ENCODE measurements at regions not wholly inside any gene's neighbourhood (a gene's known extent, or its start where the extent isn't known, plus 50 kb on each side); places are given as distances from the start of the nearest gene placed in this dataset.

DNA sequence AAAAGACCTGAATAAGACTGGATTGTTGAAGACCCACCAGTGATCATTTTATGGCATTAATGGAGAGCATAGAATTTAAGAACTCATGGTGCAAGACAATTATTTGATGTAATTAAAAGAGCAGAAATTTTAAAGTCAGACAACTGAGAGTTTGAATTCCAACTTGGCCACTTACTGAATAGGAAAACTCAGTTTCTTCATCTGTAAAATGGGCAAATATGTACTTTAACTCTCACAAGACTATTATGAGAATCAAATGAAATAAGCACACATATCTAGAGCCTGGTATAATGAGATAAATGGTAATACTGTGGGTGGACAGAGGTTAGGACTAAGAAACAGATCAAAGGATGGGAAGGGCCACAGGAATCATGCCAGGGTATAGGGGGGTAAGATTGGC lies 88.0 kb downstream of the SOX9 start:
- no peak for DNase-seq (ENCODE audit: low spot score)

DNA sequence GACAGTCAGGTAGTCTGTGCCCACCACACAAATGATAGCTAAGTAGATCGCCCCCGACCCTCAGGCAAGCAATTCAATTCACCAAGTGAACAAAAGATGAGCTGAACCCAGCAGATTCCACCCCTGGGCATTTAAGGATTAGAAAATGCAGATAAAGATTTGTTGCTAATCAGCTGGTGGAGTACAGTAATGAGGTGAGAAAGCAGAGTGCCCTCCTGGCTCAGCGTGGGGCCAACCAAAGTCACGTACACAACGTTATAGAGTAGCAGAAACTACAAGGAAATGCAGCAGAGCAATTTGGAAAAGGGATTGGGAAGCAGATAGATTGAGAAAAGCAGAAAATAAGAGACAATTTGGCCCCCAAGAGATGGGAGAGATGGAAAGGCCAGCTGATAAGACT lies 91.2 kb downstream of the SOX9 start:
- DNase-seq (ENCODE audit: low spot score): no peak

DNA sequence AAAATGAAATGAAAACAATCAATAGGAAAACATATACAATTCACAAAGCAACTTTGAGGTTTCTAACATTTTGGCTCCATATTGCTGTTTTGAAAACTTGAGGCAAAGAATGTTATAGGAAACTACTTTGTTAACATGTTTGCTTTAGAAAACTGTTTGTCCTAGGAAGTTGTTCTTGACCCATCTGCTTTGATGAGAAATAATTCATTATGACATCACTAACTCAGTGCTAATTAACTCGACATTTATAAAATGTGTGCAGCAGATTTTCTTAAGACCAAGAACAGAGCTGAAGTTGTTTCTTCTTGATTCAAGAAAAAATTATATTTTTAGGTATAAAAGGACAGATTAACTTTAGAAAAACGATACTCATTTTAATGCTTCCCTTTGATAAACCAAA lies 94.7 kb downstream of the SOX9 start:
- no peak for DNase-seq (ENCODE audit: low spot score)

DNA sequence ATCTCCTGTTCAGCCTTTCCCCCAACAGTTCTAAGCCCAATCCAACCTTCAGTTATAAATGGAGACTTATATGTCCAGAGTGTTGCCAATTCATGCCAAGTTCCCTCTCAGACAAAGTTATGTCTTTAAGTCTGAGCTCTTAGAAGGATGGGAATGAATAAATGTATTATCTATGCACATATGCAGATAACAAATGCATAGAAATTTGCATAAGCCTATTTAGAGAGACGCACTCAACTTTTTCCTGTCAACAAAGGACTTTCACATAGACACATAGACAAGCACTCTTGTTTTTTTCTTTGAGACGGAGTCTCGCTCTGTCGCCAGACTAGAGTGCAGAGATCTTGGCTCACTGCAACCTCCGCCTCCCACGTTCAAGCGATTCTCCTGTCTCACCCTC lies 95.1 kb downstream of the SOX9 start:
- DNase-seq (ENCODE audit: low spot score): no peak

DNA sequence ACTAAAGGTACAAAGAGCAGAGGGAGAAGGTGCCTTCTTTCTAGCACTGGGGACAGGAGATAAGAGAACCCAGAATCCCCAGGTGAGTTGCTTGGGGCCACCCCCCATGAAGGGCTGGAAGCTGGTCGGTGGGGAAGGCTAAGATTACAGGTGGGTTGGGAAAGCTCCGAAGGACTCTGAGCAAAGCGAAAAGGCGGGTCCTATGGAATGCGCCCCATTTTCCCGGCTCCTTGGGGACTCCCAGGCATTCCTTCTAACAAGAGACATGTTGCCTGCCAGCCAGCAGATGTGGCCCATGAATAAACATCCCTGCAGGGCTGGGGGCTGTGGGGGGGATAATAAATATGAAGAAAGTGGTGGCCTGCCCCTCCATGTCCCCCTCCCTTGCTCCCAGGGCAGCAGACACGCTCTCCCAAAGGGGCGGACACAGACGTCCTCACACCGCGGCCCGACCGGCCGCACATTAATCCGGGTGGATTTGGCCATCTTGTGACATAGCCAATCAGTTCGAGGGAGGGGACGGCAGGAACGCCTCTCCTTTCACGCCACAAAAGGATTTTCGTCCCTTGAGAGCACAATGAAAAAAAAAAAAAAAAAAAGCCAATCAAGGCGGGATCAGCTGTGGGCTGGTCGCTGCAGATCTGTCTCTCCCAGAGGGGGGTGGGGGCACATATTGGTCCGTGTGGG lies 98.5 kb downstream of the SOX9 start:
- no peak for DNase-seq (ENCODE audit: low spot score)

DNA sequence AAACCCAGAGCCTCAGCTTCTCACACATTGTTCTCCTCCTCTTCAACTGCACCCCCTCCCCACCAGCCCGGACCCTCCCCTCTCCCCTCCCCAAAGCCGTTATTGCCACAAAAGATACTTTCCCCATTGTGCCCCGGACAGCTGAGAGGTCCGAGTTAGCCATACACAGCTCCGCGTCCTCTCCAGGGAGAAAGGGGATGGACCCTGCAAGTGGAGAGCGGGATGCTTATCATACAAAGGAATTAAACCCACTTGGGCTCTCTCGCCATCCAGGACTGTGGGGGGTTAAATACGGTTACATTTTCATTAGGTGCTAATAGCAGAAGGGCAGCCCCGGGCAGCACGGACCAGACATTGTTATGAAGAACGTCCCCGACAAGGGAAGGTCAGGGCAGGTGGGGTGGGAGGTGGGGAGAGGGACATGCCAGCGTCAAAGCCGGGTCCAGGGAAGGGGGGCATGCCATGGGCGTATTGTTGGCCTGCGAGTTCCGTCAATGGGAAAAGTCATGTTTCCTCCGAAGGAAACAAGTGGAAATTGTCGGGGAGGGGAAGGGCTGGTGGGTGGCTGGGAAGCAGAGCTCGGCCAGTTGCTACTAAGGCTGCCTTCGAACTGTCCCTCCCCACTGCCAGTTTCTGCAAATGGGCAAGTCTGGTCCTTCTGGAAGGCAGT lies 99.1 kb downstream of the SOX9 start:
- DNase-seq (ENCODE audit: low spot score): no peak

DNA sequence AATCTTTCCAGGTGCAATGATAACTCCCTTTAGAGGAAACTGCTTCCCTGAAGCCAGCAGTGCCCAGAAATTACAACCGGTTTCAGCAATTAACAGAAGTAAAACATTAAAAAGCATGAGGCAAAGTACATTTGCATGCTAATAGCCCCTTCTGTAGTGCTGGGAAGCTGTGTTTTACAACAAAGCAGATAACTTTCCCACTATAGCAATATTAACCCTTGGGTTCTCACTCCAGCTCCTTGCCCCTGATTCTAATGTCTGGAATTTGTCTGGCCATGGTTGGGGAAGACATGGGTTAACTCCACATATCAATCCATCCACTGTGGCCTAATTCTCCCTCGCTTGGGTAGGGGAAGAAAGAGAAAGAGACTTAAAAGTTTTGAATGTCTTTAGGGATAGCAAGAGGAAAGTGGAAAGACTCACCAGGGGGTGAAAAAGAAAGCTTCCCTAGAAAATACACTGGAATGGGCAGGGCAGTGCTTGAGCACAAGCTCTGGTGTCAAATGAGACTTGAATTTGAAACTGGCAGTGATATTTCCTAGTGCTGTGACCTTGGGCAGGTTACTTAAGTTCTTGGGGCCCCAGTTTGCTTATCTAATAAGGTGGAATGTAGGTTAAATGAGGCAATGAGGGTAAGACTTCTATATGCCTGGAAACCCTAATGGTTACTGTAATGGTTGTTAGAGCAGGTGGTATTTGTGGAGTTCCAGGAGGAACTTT lies 102.0 kb downstream of the SOX9 start:
- DNase-seq (ENCODE audit: low spot score): no peak

DNA sequence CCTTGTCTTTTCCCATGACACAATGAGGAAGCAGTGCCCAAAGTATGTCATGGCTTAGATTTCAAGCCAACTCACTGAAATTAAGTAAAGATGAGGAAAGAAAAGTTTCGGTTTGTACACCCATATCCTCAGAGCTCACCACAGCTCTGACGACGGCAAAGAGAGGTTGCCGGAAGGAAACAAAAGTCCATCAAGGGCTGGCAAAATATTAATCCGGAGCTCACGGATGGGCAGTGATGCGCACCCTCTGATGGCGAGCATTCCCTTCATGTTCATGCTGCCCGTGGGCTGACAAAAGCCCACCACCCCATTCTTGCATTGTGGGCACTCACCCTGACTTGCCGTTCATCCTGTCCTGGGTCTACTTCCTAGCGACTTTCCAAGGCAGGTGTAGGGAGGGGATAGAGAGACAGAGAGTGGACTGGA lies 103.1 kb downstream of the SOX9 start:
- DNase-seq (ENCODE audit: low spot score): no peak

DNA sequence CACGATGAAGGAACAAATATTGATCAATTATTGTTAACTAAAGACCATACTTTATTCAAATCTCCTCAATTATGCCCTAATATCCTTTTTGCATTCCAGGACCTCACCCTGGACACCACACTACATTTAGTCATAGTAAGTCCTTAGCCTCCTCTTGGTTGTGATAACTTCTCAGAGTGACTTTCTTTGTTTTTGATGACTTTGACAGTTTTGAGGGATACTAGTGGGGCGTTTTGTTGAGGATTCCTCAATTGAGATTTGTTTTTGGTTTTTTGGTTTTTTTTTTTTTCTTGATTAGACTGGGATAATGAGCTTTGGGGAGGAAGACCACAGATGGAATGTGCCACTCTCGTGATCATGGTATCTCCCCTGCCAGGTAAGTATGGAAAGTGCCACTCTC lies 105.5 kb downstream of the SOX9 start:
- no peak for DNase-seq (ENCODE audit: low spot score)

DNA sequence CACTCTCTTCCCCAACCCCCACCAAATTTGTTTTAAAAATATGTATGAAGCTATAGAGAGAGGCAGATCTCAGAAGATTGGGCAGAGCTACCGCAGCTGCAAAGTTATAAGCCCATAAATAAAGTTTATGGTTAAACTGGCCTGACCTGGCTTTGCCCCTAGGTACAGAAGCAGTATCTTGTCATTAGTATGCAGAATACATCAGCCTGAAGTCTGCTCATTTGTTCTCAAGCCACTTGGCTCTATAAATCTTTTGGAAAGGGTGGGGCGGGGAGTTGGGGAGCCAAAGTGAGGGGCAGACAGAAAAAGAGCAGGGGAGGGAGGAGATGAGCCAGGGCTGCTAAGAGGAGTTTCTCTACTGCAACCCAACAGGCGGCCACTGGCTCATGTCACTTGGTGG lies 113.2 kb downstream of the SOX9 start:
- no peak for DNase-seq (ENCODE audit: low spot score)

DNA sequence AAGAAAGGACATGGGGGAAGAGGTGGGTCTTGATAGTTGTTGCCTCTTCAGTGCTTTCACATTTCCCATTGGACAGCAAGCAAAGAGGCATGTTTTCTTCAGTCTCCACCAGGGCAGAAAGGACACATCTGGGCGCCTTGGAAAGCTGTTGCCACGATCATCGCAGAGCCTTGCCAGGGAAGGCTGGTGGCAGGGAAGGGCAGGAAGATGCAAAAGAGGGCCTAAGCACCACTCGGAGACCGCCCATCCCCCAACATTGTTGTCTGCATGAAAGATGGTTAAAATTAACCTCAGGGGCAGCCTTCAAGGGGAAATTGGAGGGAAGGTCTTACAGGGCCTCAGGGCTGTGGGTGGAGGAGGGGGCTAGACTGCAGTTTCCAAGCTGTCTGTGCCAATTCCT lies 114.2 kb downstream of the SOX9 start:
- no peak for DNase-seq (ENCODE audit: low spot score)

DNA sequence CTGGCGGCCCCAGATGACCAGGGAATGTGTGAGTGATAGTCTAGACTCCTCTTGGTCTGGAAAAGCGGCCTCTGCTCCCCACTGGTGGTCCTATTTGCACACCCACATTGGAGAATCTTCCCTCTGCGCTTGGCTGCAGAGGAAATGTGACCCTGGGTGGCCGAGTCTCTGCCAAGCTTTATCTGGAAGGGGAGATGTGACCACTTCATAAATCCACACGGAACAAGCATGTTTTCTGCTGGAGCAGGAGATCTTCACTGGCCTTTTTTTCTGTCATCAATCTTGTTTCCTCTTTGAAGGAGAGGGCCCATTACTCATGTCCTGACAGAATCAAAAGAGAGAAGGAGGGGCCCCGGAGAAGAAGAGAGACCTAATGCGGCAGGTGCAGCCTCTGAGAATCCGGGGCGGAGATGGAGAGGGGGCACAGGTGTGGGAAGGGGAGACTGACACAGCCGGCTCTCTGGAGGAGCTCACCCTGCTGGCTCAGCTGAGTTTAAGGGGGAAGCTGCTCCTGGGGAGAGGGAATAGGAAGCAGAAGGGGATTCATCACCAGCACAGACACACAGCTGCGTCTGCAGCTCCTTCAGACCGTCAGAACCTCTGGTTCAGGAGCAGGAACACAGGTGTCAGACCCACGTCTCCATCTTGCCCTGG lies 116.3 kb downstream of the SOX9 start:
- DNase-seq (ENCODE audit: low spot score): no peak

DNA sequence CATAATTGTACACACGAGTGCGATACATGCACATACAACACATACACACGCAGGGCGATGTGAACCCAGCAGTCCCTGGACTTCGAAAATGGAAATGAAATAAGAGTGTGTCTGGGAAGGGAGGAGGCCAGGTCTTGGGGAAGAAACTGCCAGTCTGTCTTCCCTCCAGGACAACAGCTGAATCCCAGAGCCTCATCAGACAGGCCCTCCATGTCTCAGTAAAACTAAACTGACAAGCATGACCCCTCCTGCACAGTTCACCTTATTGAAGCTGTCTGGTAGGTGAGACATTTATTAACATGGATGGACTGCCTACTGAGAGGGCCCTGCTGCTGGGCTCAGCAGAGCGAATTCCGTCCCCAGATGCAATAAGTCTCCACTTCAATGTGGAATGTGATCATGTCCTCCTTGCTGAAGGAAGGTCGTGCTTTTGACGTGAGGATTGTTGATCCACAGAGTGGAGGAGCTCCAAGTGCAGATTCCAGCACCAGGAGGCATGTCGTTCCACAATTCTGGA lies 117.4 kb downstream of the SOX9 start:
- DNase-seq (ENCODE audit: low spot score): no peak

DNA sequence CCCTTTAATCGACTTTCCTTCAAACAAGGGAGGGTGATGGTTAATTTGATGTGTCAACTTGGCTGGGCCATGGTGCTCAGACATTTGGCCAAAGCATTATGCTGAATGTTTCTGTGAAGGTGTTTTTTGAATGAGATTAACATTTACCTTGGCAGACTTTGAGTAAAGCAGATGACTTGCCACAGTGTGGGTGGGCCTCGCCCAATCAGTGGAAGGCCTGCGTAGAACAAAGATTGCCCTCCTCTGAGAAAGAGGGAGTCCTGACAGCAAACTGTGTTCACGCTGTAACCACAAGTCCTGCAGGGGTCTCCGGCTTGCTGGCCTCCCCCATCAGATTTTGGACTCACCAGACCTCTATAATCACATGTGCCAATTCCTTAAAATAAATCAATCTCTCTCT lies 118.7 kb downstream of the SOX9 start:
- DNase-seq (ENCODE audit: low spot score): no peak

DNA sequence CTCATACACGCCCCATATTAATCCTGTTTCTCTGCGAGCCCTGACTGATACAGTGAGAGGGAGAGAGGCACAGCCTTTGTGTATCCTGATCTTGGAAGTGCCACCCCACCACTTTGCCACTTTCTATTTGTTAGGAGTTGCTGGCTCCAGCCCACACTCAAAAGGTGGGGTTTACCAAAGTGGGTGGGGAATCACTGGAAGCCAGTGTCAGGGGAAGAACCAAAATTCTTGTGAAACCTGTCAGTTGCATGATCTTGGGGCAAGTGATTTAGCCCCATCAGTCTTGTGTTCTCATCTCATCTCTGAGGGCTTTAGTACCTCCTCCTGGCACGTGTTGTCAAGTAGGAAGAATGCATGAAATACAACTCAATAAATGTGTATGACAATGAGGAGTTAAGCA lies 119.5 kb downstream of the SOX9 start:
- no peak for DNase-seq (ENCODE audit: low spot score)

DNA sequence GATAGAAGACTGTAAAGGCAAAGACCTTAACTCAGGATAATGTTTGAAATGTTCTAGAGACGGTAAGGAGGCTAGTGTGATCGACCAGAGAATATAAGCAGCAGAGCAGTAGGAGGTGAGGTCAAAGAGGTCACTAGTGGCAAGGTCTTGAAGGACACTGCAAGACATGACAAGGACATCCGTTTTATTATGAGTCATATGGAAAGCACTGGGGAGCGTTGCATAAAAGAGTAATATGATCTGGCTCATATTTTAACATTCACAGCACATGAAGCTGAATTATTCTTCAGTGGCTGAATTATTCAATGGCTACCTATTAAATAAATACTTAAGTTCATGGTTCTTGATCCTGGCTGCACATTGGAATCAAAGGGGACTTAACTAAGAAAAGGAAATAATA lies 123.7 kb downstream of the SOX9 start:
- DNase-seq (ENCODE audit: low spot score): no peak

DNA sequence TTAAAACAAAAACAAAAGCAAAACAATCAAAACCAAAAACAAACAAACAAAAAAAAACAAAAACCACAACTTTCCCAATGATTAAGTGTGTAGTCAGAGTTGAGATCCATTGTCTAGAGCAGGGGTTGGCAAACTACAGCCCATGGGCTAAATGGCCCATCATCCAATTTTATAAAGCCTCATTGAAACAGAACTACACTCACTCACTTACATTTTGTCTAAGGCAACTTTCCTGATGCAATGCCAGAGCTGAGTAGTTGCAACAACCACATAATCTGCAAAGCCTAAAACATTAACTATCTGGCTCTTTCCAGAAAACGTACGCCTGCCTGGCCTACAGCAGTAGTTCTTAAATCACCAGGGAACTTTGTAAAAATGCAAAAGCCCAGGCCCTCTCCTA lies 124.1 kb downstream of the SOX9 start:
- DNase-seq (ENCODE audit: low spot score): no peak

DNA sequence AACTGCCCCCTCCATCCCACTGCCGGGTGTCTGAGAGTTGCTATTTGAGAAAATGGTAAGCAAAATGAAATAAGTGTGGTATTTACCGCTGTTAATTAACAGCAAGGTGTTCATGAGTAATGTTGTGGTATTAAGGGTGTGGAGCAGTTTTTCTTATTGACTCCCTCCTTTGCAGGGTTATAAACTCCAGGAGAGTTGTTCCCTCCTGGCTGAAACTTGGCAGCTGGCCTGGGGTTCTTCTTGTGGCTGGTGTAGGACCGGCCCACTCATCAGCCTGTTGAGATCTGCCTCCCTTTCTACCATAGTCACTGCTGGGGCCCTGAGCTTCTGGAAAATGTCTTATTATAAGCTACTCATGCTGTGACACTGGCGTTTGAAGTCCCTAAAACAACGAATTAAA lies 128.6 kb downstream of the SOX9 start:
- peak; percentile 22 for DNase-seq (ENCODE audit: low spot score)

DNA sequence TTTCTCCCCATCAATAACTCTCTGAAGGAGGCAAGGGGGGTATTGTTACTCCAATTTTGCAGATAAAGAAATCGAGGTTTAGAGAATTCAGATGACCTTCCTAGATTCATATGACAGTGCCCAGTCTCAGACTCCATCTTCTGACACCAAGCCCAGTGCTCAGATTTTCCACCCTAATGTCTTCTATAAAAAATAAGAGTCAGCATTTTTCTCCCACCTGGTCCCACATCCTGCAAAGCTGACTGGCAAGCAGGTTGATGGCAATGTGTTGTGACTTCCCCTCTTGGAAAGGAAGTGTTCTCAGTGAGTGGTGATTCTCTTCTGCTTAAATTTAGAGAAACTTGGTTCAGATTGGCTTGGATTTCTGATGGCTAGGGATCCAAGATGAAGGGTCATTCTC lies 129.4 kb downstream of the SOX9 start:
- no peak for DNase-seq (ENCODE audit: low spot score)

DNA sequence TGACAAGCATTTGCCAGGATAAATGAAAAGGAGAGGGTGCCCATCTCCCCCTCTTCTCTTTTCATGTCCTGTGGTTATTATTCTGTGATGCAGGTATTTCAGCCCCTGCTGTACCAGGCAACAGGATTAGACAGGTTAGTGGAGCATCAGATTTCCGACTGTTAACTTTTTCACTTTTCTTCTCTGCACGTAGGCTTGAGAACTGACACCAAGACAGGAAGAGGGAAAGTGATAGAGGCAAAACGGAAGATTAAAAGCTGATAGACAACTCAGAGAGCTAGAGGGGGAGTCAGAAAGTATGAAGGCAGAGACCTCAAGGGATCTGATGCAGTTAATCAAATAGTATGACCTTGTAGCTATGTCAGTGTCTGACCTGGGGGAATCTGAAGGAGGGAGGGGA lies 132.8 kb downstream of the SOX9 start:
- DNase-seq (ENCODE audit: low spot score): no peak

DNA sequence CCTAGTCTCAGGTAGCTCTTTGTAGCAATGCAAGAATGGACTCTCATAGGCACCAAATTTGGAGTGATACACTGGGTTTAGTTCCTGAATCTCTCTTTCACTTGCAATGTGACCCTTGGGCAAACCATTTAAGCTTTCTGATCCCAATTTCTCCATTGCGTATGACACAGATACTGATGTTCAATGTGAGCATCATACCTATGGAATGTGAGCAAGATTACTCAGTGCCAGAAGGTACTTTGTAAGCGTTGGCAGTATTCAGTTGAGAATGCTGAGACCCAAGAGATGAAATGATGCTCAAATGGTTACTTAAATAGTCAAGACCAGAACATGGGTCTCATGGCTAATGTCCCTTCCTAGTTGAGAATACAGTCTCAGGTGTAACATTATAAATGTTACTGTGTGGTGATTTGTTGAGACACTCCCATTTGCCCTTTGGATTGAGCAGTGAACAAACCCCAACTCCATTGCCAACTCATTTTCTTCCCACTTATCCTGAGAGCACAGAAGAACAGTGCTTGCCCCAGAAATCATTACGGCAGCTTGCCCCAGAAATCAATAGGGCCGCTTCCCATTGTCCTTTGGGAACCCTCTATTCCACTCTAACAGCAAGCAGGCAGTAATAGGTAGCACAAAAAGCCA lies 134.1 kb downstream of the SOX9 start:
- no peak for DNase-seq (ENCODE audit: low spot score)

DNA sequence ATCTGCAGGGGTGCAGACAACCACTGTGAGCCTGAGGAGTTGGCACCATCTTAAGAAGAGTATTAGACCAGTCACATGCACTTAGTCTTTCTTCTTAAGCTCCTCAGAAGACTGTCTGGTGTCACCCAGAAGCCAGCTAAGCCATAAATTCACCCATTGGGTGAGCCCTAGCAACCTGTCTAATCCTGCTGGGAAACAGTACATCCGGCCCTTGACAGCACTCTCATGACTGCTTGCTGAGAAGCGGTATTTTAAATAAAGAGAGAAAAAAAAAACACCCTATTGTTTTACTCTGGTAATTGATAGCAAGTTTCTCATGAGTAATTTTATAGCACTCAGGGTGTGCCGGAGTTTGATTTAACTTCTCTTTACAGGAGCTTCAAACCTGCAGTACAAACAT lies 134.7 kb downstream of the SOX9 start:
- peak; percentile 44 for DNase-seq (ENCODE audit: low spot score)

Data from A172 (cell line).